Spleen (tissue), 11 donors: ENCODE measurements at regions not wholly inside any gene's neighbourhood (a gene's known extent, or its start where the extent isn't known, plus 50 kb on each side); places are given as distances from the start of the nearest gene placed in this dataset.

ENCODE experiments used
- DNase-seq: peaks from one replicate; pipeline ENCODE4 v3.0.0-alpha.2; 2020
- H3K27ac ChIP-seq, 8 donors: fragments of 200-600 bp; sonication (generic) in 7 of 8; 1 replicate in 4 of 8; 2 replicates in 4 of 8; pipeline versions ENCODE4 v1.5.0 to v1.8.0; 2016 to 2021; ENCODE audit warnings: inconsistent platforms in 4 of 8, mild to moderate bottlenecking in 4 of 8, moderate library complexity in 1 of 8
- H3K27me3 ChIP-seq, 7 donors: fragments of 200-600 bp; sonication (generic) in 6 of 7; replicated peaks in 1 of 7; 1 replicate in 4 of 7; 2 replicates in 3 of 7; pipeline versions ENCODE4 v1.5.0 to v1.8.0; 2016 to 2021; ENCODE audit warnings: inconsistent platforms in 3 of 7, mild to moderate bottlenecking in 1 of 7
- H3K36me3 ChIP-seq, 6 donors: fragments of 200-600 bp; sonication (generic) in 5 of 6; 1 replicate in 4 of 6; 2 replicates in 2 of 6; pipeline versions ENCODE4 v1.5.0 to v1.8.0; 2016 to 2021; ENCODE audit warnings: inconsistent platforms in 2 of 6
- H3K4me1 ChIP-seq, 6 donors: fragments of 200-600 bp; sonication (generic) in 5 of 6; 1 replicate in 3 of 6; 2 replicates in 3 of 6; pipeline versions ENCODE4 v1.5.0 to v1.8.0; 2016 to 2021; ENCODE audit warnings: inconsistent platforms in 3 of 6
- H3K4me3 ChIP-seq, 8 donors: fragments of 200-600 bp; sonication (generic) in 7 of 8; 1 replicate in 4 of 8; 2 replicates in 4 of 8; pipeline versions ENCODE4 v1.5.0 to v1.8.0; 2016 to 2021; ENCODE audit warnings: inconsistent platforms in 4 of 8, mild to moderate bottlenecking in 4 of 8, moderate library complexity in 2 of 8
- H3K9me3 ChIP-seq, 8 donors: fragments of 200-600 bp; sonication (generic) in 7 of 8; 1 replicate in 4 of 8; 2 replicates in 4 of 8; pipeline versions ENCODE4 v1.5.0 to v1.8.0; 2016 to 2021; ENCODE audit warnings: inconsistent platforms in 4 of 8
- CTCF ChIP-seq, 11 experiments: fragments of 200-600 bp in 7 of 11; fragments of 450-650 bp in 4 of 11; sonication (generic) in 4 of 11; IDR thresholded peaks in 8 of 11; conservative IDR thresholded peaks in 3 of 11; 1 replicate in 7 of 11; 2 replicates in 4 of 11; pipeline versions ENCODE4 v1.4.0 to v1.8.0; 2016 to 2021; ENCODE audit warnings: antibody characterized with exemption in 11 of 11, inconsistent platforms in 4 of 11, mild to moderate bottlenecking in 1 of 11
- POLR2A ChIP-seq, 3 donors: fragments of 450-650 bp; IDR thresholded peaks; one replicate each; pipeline ENCODE4 v1.5.1; 2017; ENCODE audit warnings: antibody characterized with exemption in 3 of 3, mild to moderate bottlenecking in 1 of 3
- POLR2AphosphoS5 ChIP-seq, 3 donors: sonication (generic); formaldehyde crosslinking; IDR thresholded peaks; one replicate each; pipeline ENCODE4 v1.5.1; 2017; ENCODE audit warnings: antibody characterized with exemption in 3 of 3
- WGBS, 5 donors: extraction: QIAGEN DNeasy Blood & Tissue Kit in 3 of 5; methylation state at CpG; one replicate each; pipeline versions ENCODE4 v1.1.5 to v1.1.7; 2013 to 2018; 5-methylcytosine and 5-hydroxymethylcytosine counted together
- intact Hi-C: fragments of 100-400 bp; cut with DNase I; formaldehyde crosslinking; loops from one replicate; pipeline ENCODE4 v1.15.0; 2023; ENCODE audit warnings: low total_unique reads
- donor health status: healthy with polysubstance abuse.
- donor health status: DM: no; HTN: no; CAD: no; lungs with moderate emphysema.
- donor health status: DM: no; HTN: no; CAD: no.
- donor health status: Bipolar disorder and iron deficiency.
- donor health status: healthy.
- donor health status: DM: no; HTN: no; CAD: no.
- donor health status: DM: yes; HTN: yes; CAD: no.

- no peak for DNase-seq
- Histone ChIP-seq H3K36me3 (no peaks in the 10 kb centered on the region), H3K27ac (no peak overlapping the region), H3K4me1 (no peaks in the 10 kb centered on the region), H3K27me3 (no peaks in the 10 kb centered on the region), H3K9me3 (no peaks in the 10 kb centered on the region), H3K4me3 (no peak overlapping the region)
- intact Hi-C loops: no loop called here
- TF ChIP-seq POLR2A (IDR thresholded peaks at IDR 0.05) (no peak), CTCF (IDR thresholded peaks at IDR 0.05 in 8 of 11, conservative IDR thresholded peaks at IDR 0.05 in 3 of 11) (no peak), POLR2AphosphoS5 (IDR thresholded peaks at IDR 0.05) (no peak)
- 70 to 91% (median 79%) methylated on average over 3 of the region's 3 CpGs for WGBS, 5 donors
These were observed 320.1 kb upstream of the DDI1 start for GRCh38 chr11:103716363-103716762.

GRCh38 chr11:103727262-103727661, 309.2 kb upstream of the DDI1 start:
- Histone ChIP-seq H3K36me3 (no peaks in the 10 kb centered on the region), H3K27ac (no peak overlapping the region), H3K27me3 (no peaks in the 10 kb centered on the region), H3K4me1 (no peaks in the 10 kb centered on the region), H3K4me3 (no peak overlapping the region), H3K9me3 (peaks cover 0 to 44% (median 25%) of the 10 kb centered on the region in 8 donors)
- no peak for TF ChIP-seq CTCF (IDR thresholded peaks at IDR 0.05 in 8 of 11, conservative IDR thresholded peaks at IDR 0.05 in 3 of 11)
- TF ChIP-seq POLR2AphosphoS5 (IDR thresholded peaks at IDR 0.05): no peak
- TF ChIP-seq POLR2A (IDR thresholded peaks at IDR 0.05): no peak
- 69 to 82% (median 78%) methylated on average over 4 of the region's 4 CpGs for WGBS, 5 donors
- DNase-seq: no peak
- intact Hi-C loops: no loop called here

GRCh38 chr11:103729617-103730016, 306.8 kb upstream of the DDI1 start:
- H3K27me3 ChIP-seq: no peaks in the 10 kb centered on the region
- no peak for DNase-seq
- H3K27ac ChIP-seq: no peak overlapping the region
- no peaks in the 10 kb centered on the region for H3K4me1 ChIP-seq
- H3K36me3 ChIP-seq: no peaks in the 10 kb centered on the region
- peaks cover 0 to 34% (median 18%) of the 10 kb centered on the region in 8 donors for H3K9me3 ChIP-seq
- no peak overlapping the region for H3K4me3 ChIP-seq
- intact Hi-C loops: no loop called here
- TF ChIP-seq CTCF (IDR thresholded peaks at IDR 0.05 in 8 of 11, conservative IDR thresholded peaks at IDR 0.05 in 3 of 11) (no peak), POLR2A (IDR thresholded peaks at IDR 0.05) (no peak)

- intact Hi-C loops: no loop called here
- no peaks in the 10 kb centered on the region for H3K36me3 ChIP-seq
- TF ChIP-seq CTCF (IDR thresholded peaks at IDR 0.05 in 8 of 11, conservative IDR thresholded peaks at IDR 0.05 in 3 of 11): no peak
- TF ChIP-seq POLR2AphosphoS5 (IDR thresholded peaks at IDR 0.05): no peak
- no peak for TF ChIP-seq POLR2A (IDR thresholded peaks at IDR 0.05)
- DNase-seq: no peak
- H3K4me1 ChIP-seq: no peaks in the 10 kb centered on the region
- no peak overlapping the region for H3K4me3 ChIP-seq
- H3K27me3 ChIP-seq: no peaks in the 10 kb centered on the region
- 52 to 72% (median 71%) methylated on average over 2 of the region's 2 CpGs for WGBS, 5 donors
- H3K9me3 ChIP-seq: peaks cover 0 to 27% (median 12%) of the 10 kb centered on the region in 8 donors
- H3K27ac ChIP-seq: no peak overlapping the region
These were observed 306.1 kb upstream of the DDI1 start for GRCh38 chr11:103730131-103730940.
